CD8-positive, alpha-beta memory T cell (primary cell): ENCODE measurements at regions not wholly inside any gene's neighbourhood (a gene's known extent, or its start where the extent isn't known, plus 50 kb on each side); places are given as distances from the start of the nearest gene placed in this dataset.
"Not testable (repeated sequence)": the region's sequence is repeated elsewhere in the genome, so short reads cannot be mapped to it uniquely, and the experiment has no call there.

Source experiments
- CTCF ChIA-PET: fragments of 350-600 bp; sonication (Branson Sonifier 250); formaldehyde crosslinking; loops from one replicate; lab custom pipeline; 2021; ENCODE audit warnings: antibody characterized with exemption; lab: Charles Lee
- POLR2A ChIA-PET: fragments of 350-600 bp; sonication (Branson Sonifier 250); formaldehyde crosslinking; loops from one replicate; lab custom pipeline; 2021; ENCODE audit warnings: antibody characterized with exemption; lab: Charles Lee
- DNase-seq, 5 donors: peaks; one replicate each; pipeline versions ENCODE4 v3.0.0 to v3.0.0-alpha.2; 2020 to 2022; ENCODE audit warnings: mixed read lengths in 1 of 5
- H3K27ac ChIP-seq: one replicate; pipeline ENCODE4 v1.7.0; 2013; ENCODE audit warnings: low read depth, mild to moderate bottlenecking, low read length, moderate library complexity
- H3K27me3 ChIP-seq: 2 replicates; pipeline ENCODE4 v1.7.0; 2013; ENCODE audit warnings: low read length, mild to moderate bottlenecking; ENCODE audit not compliant: insufficient read depth, poor library complexity, severe bottlenecking
- H3K36me3 ChIP-seq: 2 replicates; pipeline ENCODE4 v1.7.0; 2013; ENCODE audit warnings: mild to moderate bottlenecking, low read length, moderate library complexity; ENCODE audit not compliant: insufficient read depth
- H3K4me1 ChIP-seq: 2 replicates; pipeline ENCODE4 v1.7.0; 2013; ENCODE audit warnings: mild to moderate bottlenecking, low read length, moderate library complexity; ENCODE audit not compliant: insufficient read depth
- H3K4me3 ChIP-seq: 2 replicates; pipeline ENCODE4 v1.7.0; 2013; ENCODE audit warnings: mild to moderate bottlenecking, low read length
- H3K9me3 ChIP-seq: 2 replicates; pipeline ENCODE4 v1.7.0; 2013; ENCODE audit warnings: mild to moderate bottlenecking, low read length
- H3K27ac Mint-ChIP-seq, 8 donors: one replicate each; pipeline ENCODE4 v1.8.0; 2020 to 2021; ENCODE audit warnings: mixed read lengths in 8 of 8, mild to moderate bottlenecking in 6 of 8, inconsistent platforms in 3 of 8, moderate library complexity in 3 of 8
- H3K27me3 Mint-ChIP-seq, 2 donors: one replicate each; pipeline ENCODE4 v1.8.0; 2020 to 2021; ENCODE audit warnings: mixed read lengths in 2 of 2, mild to moderate bottlenecking in 1 of 2, moderate library complexity in 1 of 2
- H3K36me3 Mint-ChIP-seq, 3 donors: one replicate each; pipeline ENCODE4 v1.8.0; 2020 to 2021; ENCODE audit warnings: mixed read lengths in 3 of 3, inconsistent platforms in 1 of 3, mild to moderate bottlenecking in 1 of 3
- H3K4me1 Mint-ChIP-seq, 3 donors: one replicate each; pipeline ENCODE4 v1.8.0; 2020 to 2021; ENCODE audit warnings: mixed read lengths in 3 of 3, inconsistent platforms in 1 of 3, mild to moderate bottlenecking in 1 of 3
- H3K4me3 Mint-ChIP-seq, 7 donors: one replicate each; pipeline ENCODE4 v1.8.0; 2020 to 2021; ENCODE audit warnings: mixed read lengths in 7 of 7, mild to moderate bottlenecking in 6 of 7, moderate library complexity in 4 of 7, inconsistent platforms in 2 of 7
- H3K9me3 Mint-ChIP-seq, 5 donors: one replicate each; pipeline ENCODE4 v1.8.0; 2020 to 2022; ENCODE audit warnings: mixed read lengths in 5 of 5, mild to moderate bottlenecking in 3 of 5, moderate library complexity in 2 of 5, inconsistent platforms in 1 of 5

DNA sequence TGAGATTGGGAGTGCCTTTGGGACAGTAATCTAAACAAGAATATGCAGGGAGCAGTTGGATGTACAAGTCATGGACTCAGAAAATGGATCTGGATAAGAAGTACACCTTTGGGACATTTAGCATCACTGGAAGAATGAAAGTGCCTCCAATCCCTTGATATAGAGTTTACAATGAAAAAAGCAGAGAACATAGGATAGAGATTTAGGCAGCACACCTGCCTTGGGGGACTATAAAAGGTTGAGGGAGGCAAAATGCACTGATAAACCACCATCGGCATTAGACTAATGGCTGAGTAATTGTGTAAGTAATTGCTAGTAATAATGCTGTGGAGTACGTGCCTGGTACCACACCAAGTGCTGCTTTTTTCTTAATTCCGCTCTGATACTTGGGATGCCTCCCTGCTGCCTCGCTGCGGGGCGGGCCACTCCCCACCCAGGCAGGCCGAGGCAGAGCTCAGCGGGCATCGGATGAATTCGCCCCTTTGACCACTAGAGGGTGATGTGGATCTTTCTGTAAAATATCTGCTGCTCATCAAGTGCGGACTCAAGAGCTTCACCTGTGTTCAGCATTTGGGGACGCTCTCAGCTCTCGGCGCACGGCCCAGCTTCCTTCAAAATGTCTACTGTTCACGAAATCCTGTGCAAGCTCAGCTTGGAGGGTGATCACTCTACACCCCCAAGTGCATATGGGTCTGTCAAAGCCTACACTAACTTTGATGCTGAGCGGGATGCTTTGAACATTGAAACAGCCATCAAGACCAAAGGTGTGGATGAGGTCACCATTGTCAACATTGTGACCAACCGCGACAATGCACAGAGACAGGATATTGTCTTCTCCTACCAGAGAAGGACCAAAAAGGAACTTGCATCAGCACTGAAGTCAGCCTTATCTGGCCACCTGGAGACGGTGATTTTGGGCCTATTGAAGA lies 99.9 kb downstream of the ANKRD18B start:
- Mint-ChIP-seq H3K27ac (no peak overlapping the region), H3K4me3 (no peak overlapping the region), H3K27me3 (peaks cover 21 to 43% of the 10 kb centered on the region in 2 donors), H3K36me3 (no peaks in the 10 kb centered on the region), H3K9me3 (no peaks in the 10 kb centered on the region), H3K4me1 (peaks cover 4 to 5% (median 5%) of the 10 kb centered on the region in 3 donors)
- H3K27me3 ChIP-seq = no peaks in the 10 kb centered on the region
- no peak overlapping the region for H3K27ac ChIP-seq
- H3K36me3 ChIP-seq = no peaks in the 10 kb centered on the region
- ChIA-PET POLR2A (interaction anchor here (0.5 kb wide), 1 partner anchor 219 kb away, joined by 4 read pairs; no protein-coding TSS in a partner anchor), CTCF (interaction anchor here (0.6 to 7.4 kb wide), 20 partner anchors 10 to 1094 kb away, joined by 3 to 120 read pairs (median 4); no protein-coding TSS in a partner anchor)
- peak; percentile 37 to 72 (median 66) for DNase-seq
- H3K9me3 ChIP-seq = no peaks in the 10 kb centered on the region
- H3K4me1 ChIP-seq = no peaks in the 10 kb centered on the region
- H3K4me3 ChIP-seq = no peak overlapping the region

DNA sequence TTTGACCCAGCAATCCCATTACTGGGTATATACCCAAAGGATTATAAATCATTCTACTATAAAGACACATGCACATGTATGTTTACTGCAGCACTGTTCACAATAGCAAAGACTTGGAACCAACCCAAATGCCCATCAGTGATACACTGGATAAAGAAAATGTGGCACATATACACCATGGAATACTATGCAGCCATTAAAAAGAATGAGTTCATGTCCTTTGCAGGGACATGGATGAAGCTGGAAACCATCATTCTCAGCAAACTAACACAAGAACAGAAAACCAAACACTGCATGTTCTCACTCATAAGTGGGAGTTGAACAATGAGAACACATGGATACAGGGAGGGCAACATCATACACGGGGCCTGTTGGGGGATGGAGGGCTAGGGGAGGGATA lies 104.3 kb downstream of the ANKRD18B start:
- H3K27ac Mint-ChIP-seq, H3K27ac ChIP-seq, POLR2A ChIA-PET, H3K9me3 Mint-ChIP-seq, H3K27me3 ChIP-seq, H3K4me3 ChIP-seq, DNase-seq, H3K36me3 Mint-ChIP-seq, H3K9me3 ChIP-seq, H3K4me1 ChIP-seq, H3K4me3 Mint-ChIP-seq, H3K36me3 ChIP-seq, H3K4me1 Mint-ChIP-seq: not testable (repeated sequence)
- CTCF ChIA-PET = interaction anchor here (7.4 kb wide), 1 partner anchor 93 kb away, joined by 120 read pairs; no protein-coding TSS in a partner anchor
- H3K27me3 Mint-ChIP-seq = peaks cover 27 to 47% of the 10 kb centered on the region in 2 donors

DNA sequence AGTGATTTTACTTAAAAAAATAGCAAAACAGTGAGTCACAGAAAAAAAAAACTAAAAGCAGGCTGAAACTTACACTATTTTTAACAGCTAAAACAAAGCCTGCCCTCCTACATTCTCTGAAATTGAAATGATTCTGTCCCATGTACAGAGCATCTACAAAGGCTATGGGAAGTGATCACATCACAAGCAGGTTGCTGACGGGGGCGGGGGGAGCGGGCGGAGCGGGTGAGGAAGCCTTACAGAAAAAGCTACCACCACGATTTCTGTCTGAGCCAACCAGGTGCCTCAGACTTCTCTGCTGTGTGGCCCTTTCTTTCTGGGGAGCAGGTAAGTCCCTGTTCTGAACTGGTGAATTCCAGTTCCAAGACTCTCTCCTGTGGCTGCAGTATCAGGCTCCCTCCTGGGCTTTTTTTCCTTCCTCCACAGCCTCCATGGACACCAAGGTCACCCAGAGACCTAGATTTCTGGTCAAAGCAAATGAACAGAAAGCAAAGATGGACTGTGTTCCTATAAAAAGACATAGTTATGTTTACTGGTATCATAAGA lies 104.9 kb downstream of the ANKRD18B start:
- Mint-ChIP-seq H3K27me3 (peaks cover 28 to 47% of the 10 kb centered on the region in 2 donors), H3K9me3 (no peaks in the 10 kb centered on the region), H3K27ac (no peak overlapping the region), H3K36me3 (no peaks in the 10 kb centered on the region), H3K4me3 (no peak overlapping the region), H3K4me1 (peaks cover 3% of the 10 kb centered on the region in 3 donors)
- H3K36me3 ChIP-seq = no peaks in the 10 kb centered on the region
- ChIA-PET CTCF (no interaction called here), POLR2A (no interaction called here)
- H3K4me3 ChIP-seq = no peak overlapping the region
- H3K27ac ChIP-seq = no peak overlapping the region
- H3K27me3 ChIP-seq = peaks cover 4% of the 10 kb centered on the region
- H3K9me3 ChIP-seq = no peaks in the 10 kb centered on the region
- no peak for DNase-seq
- H3K4me1 ChIP-seq = no peaks in the 10 kb centered on the region

DNA sequence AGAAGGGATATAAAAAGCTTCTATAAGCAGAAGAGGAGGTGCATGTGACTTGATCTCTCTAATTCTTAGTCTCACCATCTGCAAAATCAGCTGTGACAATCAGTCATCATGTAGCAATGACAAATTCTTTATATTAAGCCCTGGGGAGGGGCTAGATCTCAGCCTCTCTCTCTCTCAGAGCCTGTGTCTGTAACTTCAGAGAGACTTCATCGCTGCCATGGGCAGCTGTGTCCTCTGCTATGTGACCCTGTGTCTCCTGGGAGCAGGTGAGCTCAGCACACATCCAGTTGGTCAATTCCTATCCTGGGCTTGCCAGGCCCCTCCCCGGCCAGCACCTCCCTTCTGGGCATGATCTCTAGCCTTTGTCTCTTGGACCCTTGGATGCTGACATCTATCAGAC lies 109.6 kb downstream of the ANKRD18B start:
- H3K36me3 Mint-ChIP-seq = no peaks in the 10 kb centered on the region
- peaks cover 0 to 7% (median 5%) of the 10 kb centered on the region in 3 donors for H3K4me1 Mint-ChIP-seq
- H3K36me3 ChIP-seq = no peaks in the 10 kb centered on the region
- H3K27me3 Mint-ChIP-seq = peaks cover 21 to 61% of the 10 kb centered on the region in 2 donors
- peaks cover 25% of the 10 kb centered on the region for H3K27me3 ChIP-seq
- DNase-seq = no peak
- no peaks in the 10 kb centered on the region for H3K9me3 Mint-ChIP-seq
- no peak overlapping the region for H3K27ac ChIP-seq
- H3K4me3 Mint-ChIP-seq = no peak overlapping the region
- no peaks in the 10 kb centered on the region for H3K9me3 ChIP-seq
- ChIA-PET CTCF (interaction anchor here (2.2 kb wide), 1 partner anchor 9 kb away, joined by 12 read pairs; no protein-coding TSS in a partner anchor), POLR2A (no interaction called here)
- H3K4me3 ChIP-seq = no peak overlapping the region
- H3K4me1 ChIP-seq = no peaks in the 10 kb centered on the region
- no peak overlapping the region for H3K27ac Mint-ChIP-seq

DNA sequence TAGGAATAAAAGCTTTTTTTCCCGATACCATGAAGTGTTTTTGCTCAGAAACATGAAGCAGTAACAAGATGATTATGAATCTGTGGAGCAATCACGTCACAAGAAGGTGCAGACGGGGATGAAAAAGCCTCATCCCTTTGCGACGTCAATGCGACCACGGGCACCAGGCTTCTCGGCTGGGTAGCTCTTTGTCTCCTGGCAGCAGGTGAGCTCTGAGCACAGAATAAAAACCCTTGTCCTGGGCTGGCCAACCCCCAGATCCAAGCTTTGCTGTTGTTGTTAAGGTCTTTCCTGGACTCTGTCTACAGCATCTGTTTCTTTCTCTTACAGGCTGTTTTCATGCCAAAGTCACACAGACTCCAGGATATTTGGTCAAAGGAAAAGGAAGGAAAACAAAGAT lies 113.8 kb downstream of the ANKRD18B start:
- peaks cover 31% of the 10 kb centered on the region for H3K27me3 ChIP-seq
- no peak overlapping the region for H3K4me3 ChIP-seq
- H3K9me3 ChIP-seq = no peaks in the 10 kb centered on the region
- Mint-ChIP-seq H3K36me3 (no peaks in the 10 kb centered on the region), H3K4me3 (no peak overlapping the region), H3K4me1 (peaks cover 0 to 7% (median 5%) of the 10 kb centered on the region in 3 donors), H3K27me3 (peaks cover 29 to 79% of the 10 kb centered on the region in 2 donors), H3K9me3 (peaks cover 0 to 2% (median 0%) of the 10 kb centered on the region in 5 donors), H3K27ac (no peak overlapping the region)
- H3K27ac ChIP-seq = no peak overlapping the region
- ChIA-PET CTCF (interaction anchor here (0.8 kb wide), 1 partner anchor 9 kb away, joined by 3 read pairs; no protein-coding TSS in a partner anchor), POLR2A (no interaction called here)
- DNase-seq = peak in 1 of 5 donors; percentile 0
- no peaks in the 10 kb centered on the region for H3K4me1 ChIP-seq
- H3K36me3 ChIP-seq = no peaks in the 10 kb centered on the region

DNA sequence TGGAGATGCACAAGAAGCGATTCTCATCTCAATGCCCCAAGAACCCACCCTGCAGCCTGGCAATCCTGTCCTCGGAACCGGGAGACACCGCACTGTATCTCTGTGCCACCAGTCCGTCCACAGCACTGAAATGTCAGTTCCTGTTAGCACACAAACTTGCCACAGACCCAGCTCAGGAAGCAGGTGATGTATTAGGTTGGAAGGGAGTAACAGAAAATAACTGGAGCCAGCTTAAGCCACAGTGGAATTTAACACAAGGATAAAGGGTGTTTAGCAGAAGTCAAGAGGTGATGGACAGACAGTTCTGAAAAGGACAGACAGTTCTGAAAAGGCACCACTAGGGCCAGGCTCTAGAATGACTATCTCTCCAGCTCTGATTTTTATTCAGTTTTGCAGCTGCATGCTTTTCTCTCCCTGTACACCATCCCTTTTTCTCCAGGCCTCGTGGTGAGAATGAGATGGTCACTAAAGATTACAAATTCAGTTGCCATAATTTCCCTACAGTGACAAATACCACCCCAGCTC lies 114.4 kb downstream of the ANKRD18B start:
- Histone ChIP-seq H3K9me3 (no peaks in the 10 kb centered on the region), H3K36me3 (no peaks in the 10 kb centered on the region), H3K4me1 (no peaks in the 10 kb centered on the region), H3K27me3 (peaks cover 31% of the 10 kb centered on the region), H3K4me3 (no peak overlapping the region), H3K27ac (no peak overlapping the region)
- peaks cover 0 to 2% (median 0%) of the 10 kb centered on the region in 5 donors for H3K9me3 Mint-ChIP-seq
- CTCF ChIA-PET = interaction anchor here (0.8 kb wide), 1 partner anchor 8 kb away, joined by 3 read pairs; no protein-coding TSS in a partner anchor
- H3K4me1 Mint-ChIP-seq = peaks cover 0 to 7% (median 5%) of the 10 kb centered on the region in 3 donors
- peaks cover 33 to 80% of the 10 kb centered on the region in 2 donors for H3K27me3 Mint-ChIP-seq
- POLR2A ChIA-PET = no interaction called here
- H3K27ac Mint-ChIP-seq = no peak overlapping the region
- no peak for DNase-seq
- no peak overlapping the region for H3K4me3 Mint-ChIP-seq
- H3K36me3 Mint-ChIP-seq = no peaks in the 10 kb centered on the region

DNA sequence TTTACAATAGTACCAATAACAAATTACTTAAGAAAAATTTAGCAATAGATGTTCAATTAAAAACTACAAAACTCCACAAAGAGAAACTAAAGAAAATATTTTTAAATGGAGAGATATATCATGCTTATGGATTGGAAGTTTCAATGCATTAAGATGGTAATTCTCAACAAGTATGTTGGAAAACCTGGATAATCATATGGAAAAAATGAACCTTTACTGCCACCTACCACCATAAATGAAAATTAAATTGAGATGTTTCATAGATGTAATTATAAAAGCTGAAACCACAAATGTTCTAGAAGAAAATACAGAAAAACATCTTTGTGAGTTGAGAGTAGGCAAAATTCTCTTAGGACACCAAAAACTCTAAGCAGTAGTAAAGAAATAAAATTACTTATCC lies 121.7 kb downstream of the ANKRD18B start:
- Mint-ChIP-seq H3K27ac (no peak overlapping the region), H3K4me3 (no peak overlapping the region), H3K36me3 (no peaks in the 10 kb centered on the region), H3K9me3 (peaks cover 0 to 2% (median 0%) of the 10 kb centered on the region in 5 donors), H3K27me3 (peaks cover 22 to 44% of the 10 kb centered on the region in 2 donors), H3K4me1 (peaks cover 10 to 16% (median 14%) of the 10 kb centered on the region in 3 donors)
- Histone ChIP-seq H3K27ac (no peak overlapping the region), H3K4me1 (no peaks in the 10 kb centered on the region), H3K9me3 (no peaks in the 10 kb centered on the region), H3K4me3 (no peak overlapping the region), H3K27me3 (peaks cover 9% of the 10 kb centered on the region), H3K36me3 (no peaks in the 10 kb centered on the region)
- POLR2A ChIA-PET = no interaction called here
- DNase-seq = no peak
- CTCF ChIA-PET = no interaction called here
